Neural cell (in vitro differentiated cells): ENCODE measurements at regions not wholly inside any gene's neighbourhood (a gene's known extent, or its start where the extent isn't known, plus 50 kb on each side); places are given as distances from the start of the nearest gene placed in this dataset.

Experiments
- H2AFZ ChIP-seq: fragments of 200-600, 300-800 bp; sonication (generic), shearing (Covaris generic); 2 replicates; pipeline ENCODE4 v1.6.0; 2014; ENCODE audit warnings: low read depth, mild to moderate bottlenecking, antibody characterized with exemption, low read length, moderate library complexity
- H3F3A ChIP-seq: fragments of 200-600 bp; shearing (Covaris generic); 2 replicates; pipeline ENCODE4 v1.6.1; 2016; ENCODE audit warnings: mild to moderate bottlenecking, moderate library complexity, mixed read lengths, antibody characterized with exemption, low read length; ENCODE audit not compliant: insufficient read depth, poor library complexity, severe bottlenecking
- H3K27ac ChIP-seq: fragments of 200-600, 300-800 bp; sonication (generic), shearing (Covaris generic); 2 replicates; pipeline ENCODE4 v1.5.1; 2014; ENCODE audit warnings: mild to moderate bottlenecking, low read length, moderate library complexity
- H3K27me3 ChIP-seq: fragments of 300-800, 200-600 bp; sonication (generic), shearing (Covaris generic); 2 replicates; pipeline ENCODE4 v1.6.0; 2014; ENCODE audit warnings: mild to moderate bottlenecking, low read depth, low read length, moderate library complexity; ENCODE audit not compliant: insufficient read depth
- H3K36me3 ChIP-seq: fragments of 300-800, 200-600 bp; sonication (generic), shearing (Covaris generic); 2 replicates; pipeline ENCODE4 v1.5.1; 2014; ENCODE audit warnings: mild to moderate bottlenecking, antibody characterized with exemption, low read length, moderate library complexity; ENCODE audit not compliant: insufficient read depth
- H3K4me2 ChIP-seq: fragments of 300-800, 200-600 bp; sonication (generic), shearing (Covaris generic); 2 replicates; pipeline ENCODE4 v1.6.0; 2014; ENCODE audit warnings: mild to moderate bottlenecking, low read length
- H3K4me3 ChIP-seq: fragments of 300-800, 200-600 bp; sonication (generic), shearing (Covaris generic); 2 replicates; pipeline ENCODE4 v1.5.1; 2014; ENCODE audit warnings: mild to moderate bottlenecking, low read length, moderate library complexity
- H3K79me2 ChIP-seq: fragments of 200-600 bp; shearing (Covaris generic); replicated peaks from 2 replicates; pipeline ENCODE4 v1.6.0; 2014; ENCODE audit warnings: mild to moderate bottlenecking, low read length, moderate library complexity; ENCODE audit not compliant: insufficient read depth
- H3K9ac ChIP-seq: fragments of 300-800, 200-600 bp; sonication (generic), shearing (Covaris generic); 2 replicates; pipeline ENCODE4 v1.6.1; 2016; ENCODE audit warnings: mild to moderate bottlenecking, low read length, mixed read lengths
- H3K9me2 ChIP-seq: fragments of 200-600 bp; shearing (Covaris generic); 2 replicates; pipeline ENCODE4 v1.6.1; 2016; ENCODE audit warnings: mild to moderate bottlenecking, low read length, mixed read lengths; ENCODE audit not compliant: insufficient read depth
- H3K9me3 ChIP-seq: fragments of 200-600, 300-800 bp; sonication (generic), shearing (Covaris generic); 2 replicates; pipeline ENCODE4 v1.6.1; 2016; ENCODE audit warnings: mild to moderate bottlenecking, mixed run types, low read length, moderate library complexity, mixed read lengths
- H4K20me1 ChIP-seq: fragments of 200-600 bp; shearing (Covaris generic); 2 replicates; pipeline ENCODE4 v1.6.1; 2016; ENCODE audit warnings: mild to moderate bottlenecking, mixed run types; ENCODE audit not compliant: insufficient read depth
- CTCF ChIP-seq: fragments of 450-650 bp; IDR thresholded peaks from 2 replicates; pipeline ENCODE4 v1.5.1; 2014; ENCODE audit warnings: antibody characterized with exemption, mild to moderate bottlenecking, moderate library complexity; ENCODE audit not compliant: poor library complexity, severe bottlenecking
- EP300 ChIP-seq: fragments of 450-650 bp; conservative IDR thresholded peaks from 2 replicates; pipeline ENCODE4 v1.6.1; 2014; ENCODE audit warnings: antibody characterized with exemption, mild to moderate bottlenecking, moderate library complexity; ENCODE audit not compliant: poor library complexity, severe bottlenecking
- EZH2 ChIP-seq: fragments of 200-600, 300-800 bp; shearing (Covaris generic), sonication (generic); IDR thresholded peaks from 2 replicates; pipeline ENCODE4 v1.6.1; 2014; ENCODE audit warnings: antibody characterized with exemption, low read length, borderline replicate concordance, mild to moderate bottlenecking; ENCODE audit not compliant: insufficient read depth, poor library complexity, severe bottlenecking
- MXI1 ChIP-seq: fragments of 450-650 bp; conservative IDR thresholded peaks from 2 replicates; pipeline ENCODE4 v1.6.1; 2014; ENCODE audit warnings: antibody characterized with exemption, mild to moderate bottlenecking; ENCODE audit not compliant: poor library complexity, severe bottlenecking
- POLR2AphosphoS5 ChIP-seq: IDR thresholded peaks from 2 replicates; pipeline ENCODE4 v1.6.1; 2012
- RAD21 ChIP-seq: fragments of 450-650 bp; conservative IDR thresholded peaks from 2 replicates; pipeline ENCODE4 v1.6.1; 2014; ENCODE audit warnings: antibody characterized with exemption, mild to moderate bottlenecking, moderate library complexity
- SMC3 ChIP-seq: fragments of 450-650 bp; conservative IDR thresholded peaks from 2 replicates; pipeline ENCODE4 v1.6.1; 2014; ENCODE audit warnings: antibody characterized with exemption, mild to moderate bottlenecking, moderate library complexity; ENCODE audit not compliant: poor library complexity
- TAF1 ChIP-seq: IDR thresholded peaks from 2 replicates; pipeline ENCODE4 v1.6.1; 2012; ENCODE audit warnings: low read depth
- TF ChIP-seq, protein P1 (sequence below): IDR thresholded peaks from 2 replicates; pipeline ENCODE4 v1.6.1; 2012; ENCODE audit warnings: borderline replicate concordance

DNA sequence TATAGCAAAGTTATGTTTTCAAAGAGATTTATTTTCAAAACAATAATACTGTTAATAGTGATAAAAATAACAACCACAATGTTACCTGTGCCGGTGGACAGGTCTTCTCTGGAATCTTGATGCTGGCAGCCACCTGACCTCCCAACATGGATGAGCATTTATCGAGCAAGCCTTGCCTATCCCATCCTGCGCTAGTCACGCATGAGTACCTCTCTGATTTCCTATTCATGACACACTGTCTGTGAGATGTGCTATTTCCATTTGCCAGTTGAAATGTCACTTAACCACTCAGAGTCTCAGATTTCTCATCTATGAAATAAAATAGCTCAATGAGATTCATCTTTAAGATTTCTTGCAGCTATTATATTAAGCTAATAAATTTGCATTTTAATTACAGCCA lies 341.2 kb upstream of the VWC2 start:
- Histone ChIP-seq H3K9me2 (no peaks in the 10 kb centered on the region), H3F3A (no peaks in the 10 kb centered on the region), H3K4me3 (peak overlapping the region; percentile 11), H3K9ac (no peak overlapping the region), H3K27ac (no peak overlapping the region), H3K27me3 (no peaks in the 10 kb centered on the region), H4K20me1 (no peaks in the 10 kb centered on the region), H2AFZ (no peak overlapping the region), H3K4me2 (no peak overlapping the region), H3K9me3 (no peaks in the 10 kb centered on the region), H3K36me3 (no peaks in the 10 kb centered on the region), H3K79me2 (no peaks in the 10 kb centered on the region)
- TF ChIP-seq SMC3 (no peak), EZH2 (no peak), TAF1 (no peak), MXI1 (no peak), POLR2AphosphoS5 (peak; percentile 55), EP300 (peak; percentile 71), RAD21 (no peak)

DNA sequence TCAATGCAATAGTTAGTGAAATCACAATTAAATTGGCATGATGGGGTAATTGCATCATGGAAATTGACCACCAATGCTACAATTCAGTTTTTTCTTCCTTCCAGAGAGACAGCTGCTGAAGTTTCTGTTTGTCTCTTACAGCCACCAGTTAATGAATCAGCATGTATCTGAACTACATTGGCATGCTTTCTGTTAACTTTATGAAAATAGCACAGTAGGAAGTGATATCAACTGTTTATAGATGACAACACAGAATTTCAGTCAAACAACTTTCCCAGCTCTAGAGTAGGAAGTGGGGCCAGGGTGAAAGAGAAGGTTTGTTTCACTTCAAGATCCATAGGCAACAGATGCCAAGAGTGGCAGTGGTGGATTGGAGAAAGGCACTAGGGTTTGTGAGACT lies 339.6 kb upstream of the VWC2 start:
- Histone ChIP-seq H4K20me1 (no peaks in the 10 kb centered on the region), H3K79me2 (no peaks in the 10 kb centered on the region), H3K27me3 (no peaks in the 10 kb centered on the region), H3K27ac (no peak overlapping the region), H3K9me3 (no peaks in the 10 kb centered on the region), H2AFZ (no peak overlapping the region), H3K4me3 (no peak overlapping the region), H3F3A (no peaks in the 10 kb centered on the region), H3K9me2 (no peaks in the 10 kb centered on the region), H3K9ac (no peak overlapping the region), H3K36me3 (no peaks in the 10 kb centered on the region), H3K4me2 (no peak overlapping the region)
- TF ChIP-seq MXI1 (no peak), SMC3 (no peak), CTCF (no peak), RAD21 (no peak)
- TF ChIP-seq, protein P1, sequence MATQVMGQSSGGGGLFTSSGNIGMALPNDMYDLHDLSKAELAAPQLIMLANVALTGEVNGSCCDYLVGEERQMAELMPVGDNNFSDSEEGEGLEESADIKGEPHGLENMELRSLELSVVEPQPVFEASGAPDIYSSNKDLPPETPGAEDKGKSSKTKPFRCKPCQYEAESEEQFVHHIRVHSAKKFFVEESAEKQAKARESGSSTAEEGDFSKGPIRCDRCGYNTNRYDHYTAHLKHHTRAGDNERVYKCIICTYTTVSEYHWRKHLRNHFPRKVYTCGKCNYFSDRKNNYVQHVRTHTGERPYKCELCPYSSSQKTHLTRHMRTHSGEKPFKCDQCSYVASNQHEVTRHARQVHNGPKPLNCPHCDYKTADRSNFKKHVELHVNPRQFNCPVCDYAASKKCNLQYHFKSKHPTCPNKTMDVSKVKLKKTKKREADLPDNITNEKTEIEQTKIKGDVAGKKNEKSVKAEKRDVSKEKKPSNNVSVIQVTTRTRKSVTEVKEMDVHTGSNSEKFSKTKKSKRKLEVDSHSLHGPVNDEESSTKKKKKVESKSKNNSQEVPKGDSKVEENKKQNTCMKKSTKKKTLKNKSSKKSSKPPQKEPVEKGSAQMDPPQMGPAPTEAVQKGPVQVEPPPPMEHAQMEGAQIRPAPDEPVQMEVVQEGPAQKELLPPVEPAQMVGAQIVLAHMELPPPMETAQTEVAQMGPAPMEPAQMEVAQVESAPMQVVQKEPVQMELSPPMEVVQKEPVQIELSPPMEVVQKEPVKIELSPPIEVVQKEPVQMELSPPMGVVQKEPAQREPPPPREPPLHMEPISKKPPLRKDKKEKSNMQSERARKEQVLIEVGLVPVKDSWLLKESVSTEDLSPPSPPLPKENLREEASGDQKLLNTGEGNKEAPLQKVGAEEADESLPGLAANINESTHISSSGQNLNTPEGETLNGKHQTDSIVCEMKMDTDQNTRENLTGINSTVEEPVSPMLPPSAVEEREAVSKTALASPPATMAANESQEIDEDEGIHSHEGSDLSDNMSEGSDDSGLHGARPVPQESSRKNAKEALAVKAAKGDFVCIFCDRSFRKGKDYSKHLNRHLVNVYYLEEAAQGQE: no peak

- TF ChIP-seq, protein P1: no peak
- TF ChIP-seq CTCF: no peak
- no peak for TF ChIP-seq EZH2
- TF ChIP-seq EP300: no peak
- TF ChIP-seq MXI1: no peak
- TF ChIP-seq POLR2AphosphoS5: no peak
- TF ChIP-seq TAF1: no peak
- no peak for TF ChIP-seq RAD21
- TF ChIP-seq SMC3: no peak
- Histone ChIP-seq H3K9me3 (no peaks in the 10 kb centered on the region), H3K27me3 (no peaks in the 10 kb centered on the region), H3K36me3 (no peaks in the 10 kb centered on the region), H3K4me2 (no peak overlapping the region), H3K9me2 (no peaks in the 10 kb centered on the region), H3F3A (no peaks in the 10 kb centered on the region), H2AFZ (no peak overlapping the region), H3K9ac (no peak overlapping the region), H4K20me1 (no peaks in the 10 kb centered on the region), H3K4me3 (no peak overlapping the region), H3K79me2 (no peaks in the 10 kb centered on the region), H3K27ac (no peak overlapping the region)
Measured at GRCh38 chr7:49434846-49435245, 338.6 kb upstream of the VWC2 start.
